SH-SY5Y (cell line): ENCODE measurements at regions not wholly inside any gene's neighbourhood (a gene's known extent, or its start where the extent isn't known, plus 50 kb on each side); places are given as distances from the start of the nearest gene placed in this dataset.

Source experiments
- GATA2 ChIP-seq: IDR thresholded peaks from 2 replicates; pipeline ENCODE4 v1.6.1; 2011; ENCODE audit warnings: mild to moderate bottlenecking, low read depth, low read length
- GATA3 ChIP-seq: IDR thresholded peaks from 2 replicates; pipeline ENCODE4 v1.6.1; 2011; ENCODE audit warnings: low read depth, mild to moderate bottlenecking, low read length, moderate library complexity

DNA sequence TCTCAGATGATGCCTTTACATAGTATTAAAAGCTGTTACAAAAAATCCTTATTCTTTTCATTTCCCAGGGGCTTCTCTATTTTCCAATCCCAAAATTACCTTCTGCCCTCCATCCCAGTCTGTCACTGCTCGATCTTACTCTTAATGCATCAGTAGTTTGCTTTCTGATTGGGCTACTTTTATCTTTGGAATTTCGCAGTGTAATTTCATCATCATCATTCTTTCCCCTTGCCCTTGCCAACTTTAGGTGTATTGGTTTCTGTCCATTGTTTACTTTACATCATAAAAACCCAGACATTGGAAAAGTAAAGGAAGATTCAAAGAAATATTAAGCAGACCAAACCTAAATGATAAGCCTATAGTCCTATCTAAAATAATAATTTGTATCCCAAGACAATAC is 457.2 kb downstream of the PIK3C3 start:
- TF ChIP-seq GATA3: no peak
- no peak for TF ChIP-seq GATA2
